Activated CD4-positive, alpha-beta T cell treated with anti-CD3 and anti-CD28 coated beads for 36 hours (primary cell): ENCODE measurements at regions not wholly inside any gene's neighbourhood (a gene's known extent, or its start where the extent isn't known, plus 50 kb on each side); places are given as distances from the start of the nearest gene placed in this dataset.

Experiments used
- ATAC-seq: fragments of 200-7000 bp; cut with Tn5 transposase; one replicate; pipeline ENCODE4 v1.10.0; 2021; ENCODE audit warnings: mild to moderate bottlenecking, moderate library complexity
- CTCF ChIA-PET: fragments of 350-600 bp; sonication (Branson Sonifier 250); formaldehyde crosslinking; loops from one replicate; lab custom pipeline; 2021; ENCODE audit warnings: antibody characterized with exemption; lab: Charles Lee
- POLR2A ChIA-PET: fragments of 350-600 bp; sonication (Branson Sonifier 250); formaldehyde crosslinking; loops from one replicate; lab custom pipeline; 2021; ENCODE audit warnings: antibody characterized with exemption, inconsistent platforms; lab: Charles Lee
- DNase-seq: peaks from one replicate; pipeline ENCODE4 v3.0.0-alpha.2; 2020
- H3K27ac Mint-ChIP-seq: one replicate; pipeline ENCODE4 v1.8.0; 2021; ENCODE audit warnings: mixed read lengths
- H3K27me3 Mint-ChIP-seq: one replicate; pipeline ENCODE4 v1.8.0; 2021; ENCODE audit warnings: mixed read lengths
- H3K36me3 Mint-ChIP-seq: one replicate; pipeline ENCODE4 v1.8.0; 2021; ENCODE audit warnings: low read depth, mixed read lengths
- H3K4me1 Mint-ChIP-seq: one replicate; pipeline ENCODE4 v1.8.0; 2021; ENCODE audit warnings: mixed read lengths
- H3K4me3 Mint-ChIP-seq: one replicate; pipeline ENCODE4 v1.8.0; 2021; ENCODE audit warnings: mild to moderate bottlenecking, moderate library complexity, mixed read lengths
- H3K9me3 Mint-ChIP-seq: one replicate; pipeline ENCODE4 v1.8.0; 2021; ENCODE audit warnings: low read depth, mixed read lengths
- intact Hi-C, 2 experiments: fragments of 100-400 bp; cut with DNase I in 1 of 2; cut with micrococcal nuclease in 1 of 2; formaldehyde crosslinking; loops; one replicate each; pipeline versions ENCODE4 v1.14.2 to v1.15.1; 2022 to 2024; cut with DNase I, micrococcal nuclease

DNA sequence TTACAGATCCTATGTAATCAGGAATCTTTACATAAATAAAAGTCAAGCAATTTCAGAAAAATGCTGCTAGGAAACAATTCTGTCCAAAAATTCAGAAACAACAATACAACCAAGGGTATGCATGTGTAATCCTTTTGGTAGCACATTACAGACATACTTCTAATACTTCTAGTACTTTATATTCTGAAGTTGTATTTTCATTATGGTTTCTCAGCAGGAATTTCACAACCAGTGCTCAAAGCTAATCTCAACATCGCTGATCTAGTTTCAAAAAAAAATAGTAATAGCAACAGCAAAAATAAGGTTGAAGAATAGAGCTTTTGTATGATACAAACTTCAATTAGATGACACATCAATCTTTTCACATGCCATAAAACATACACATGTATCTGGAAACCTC, 545.2 kb downstream of the LTN1 start:
- Mint-ChIP-seq H3K27ac (no peak overlapping the region), H3K36me3 (peaks cover 2% of the 10 kb centered on the region), H3K9me3 (peaks cover 6% of the 10 kb centered on the region), H3K4me3 (no peak overlapping the region), H3K27me3 (peaks cover 2% of the 10 kb centered on the region), H3K4me1 (no peaks in the 10 kb centered on the region)
- ChIA-PET CTCF (interaction anchor here (0.7 to 2.2 kb wide), 2 partner anchors 69 to 298 kb away, joined by 5 to 6 read pairs; no protein-coding TSS in a partner anchor), POLR2A (no interaction called here)
- DNase-seq (no peak), ATAC-seq (no peak)
- intact Hi-C loops = no loop called here

DNA sequence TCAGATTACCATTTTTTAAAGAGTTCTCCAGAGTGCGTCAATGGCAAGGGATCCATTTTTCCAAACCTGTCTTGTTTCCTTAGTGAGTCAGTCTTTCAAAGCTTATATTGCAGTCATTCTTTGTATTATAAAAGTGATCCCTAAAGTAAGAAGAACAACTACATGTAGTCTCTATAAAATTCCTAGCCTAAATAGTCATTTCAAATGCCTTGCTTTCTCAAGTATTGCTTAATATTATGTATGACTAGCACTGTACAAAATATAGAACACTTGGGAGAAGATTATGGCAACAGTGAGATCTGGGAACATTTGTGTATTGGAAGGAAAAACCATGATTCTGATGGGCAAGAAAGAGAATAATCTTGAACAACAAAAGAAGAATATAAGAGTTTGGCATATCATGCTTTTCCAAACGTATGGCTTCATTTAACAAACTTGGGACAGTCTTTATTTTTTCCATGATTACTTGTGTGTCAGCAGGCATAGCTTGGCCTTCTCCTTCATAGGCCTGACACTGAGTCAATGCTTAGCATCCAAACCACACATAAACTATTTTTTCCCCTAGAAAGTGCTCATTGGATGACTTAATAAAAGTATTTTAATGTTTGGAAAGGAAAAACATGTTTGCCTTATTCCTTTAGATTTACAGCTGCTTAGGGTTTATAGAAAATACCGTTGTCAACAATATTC, 547.4 kb downstream of the LTN1 start:
- DNase-seq = no peak
- H3K36me3 Mint-ChIP-seq = peaks cover 2% of the 10 kb centered on the region
- peaks cover 6% of the 10 kb centered on the region for H3K9me3 Mint-ChIP-seq
- H3K27me3 Mint-ChIP-seq = no peaks in the 10 kb centered on the region
- POLR2A ChIA-PET = no interaction called here
- no peak for ATAC-seq
- no peaks in the 10 kb centered on the region for H3K4me1 Mint-ChIP-seq
- CTCF ChIA-PET = no interaction called here
- H3K27ac Mint-ChIP-seq = no peak overlapping the region
- intact Hi-C loops = no loop called here
- no peak overlapping the region for H3K4me3 Mint-ChIP-seq

DNA sequence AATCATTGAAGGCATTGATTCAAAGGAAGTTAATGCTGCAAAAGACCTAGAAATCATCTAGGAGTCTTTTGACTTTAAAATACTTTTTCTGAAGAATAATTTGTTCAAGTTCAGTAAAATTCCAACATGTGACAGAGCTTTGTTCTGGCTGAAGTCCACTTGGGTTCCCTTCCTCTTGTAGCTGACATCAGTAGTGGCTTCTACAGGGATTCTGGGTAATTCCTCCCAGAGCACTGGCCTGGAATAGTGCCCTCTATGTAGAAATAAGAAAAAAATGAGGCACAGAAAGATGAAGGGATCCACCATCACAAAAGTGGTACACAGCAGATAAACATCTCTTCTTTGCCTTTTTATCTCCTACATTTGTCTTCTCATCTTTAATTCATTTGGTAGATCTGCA, 548.1 kb downstream of the LTN1 start:
- ChIA-PET POLR2A (no interaction called here), CTCF (interaction anchor here (0.6 kb wide), 1 partner anchor 31 kb away, joined by 3 read pairs; no protein-coding TSS in a partner anchor)
- peaks cover 6% of the 10 kb centered on the region for H3K9me3 Mint-ChIP-seq
- H3K36me3 Mint-ChIP-seq = peaks cover 2% of the 10 kb centered on the region
- no peak overlapping the region for H3K27ac Mint-ChIP-seq
- ATAC-seq = no peak
- no peak overlapping the region for H3K4me3 Mint-ChIP-seq
- H3K27me3 Mint-ChIP-seq = no peaks in the 10 kb centered on the region
- no peaks in the 10 kb centered on the region for H3K4me1 Mint-ChIP-seq
- intact Hi-C loops = no loop called here
- DNase-seq = no peak

DNA sequence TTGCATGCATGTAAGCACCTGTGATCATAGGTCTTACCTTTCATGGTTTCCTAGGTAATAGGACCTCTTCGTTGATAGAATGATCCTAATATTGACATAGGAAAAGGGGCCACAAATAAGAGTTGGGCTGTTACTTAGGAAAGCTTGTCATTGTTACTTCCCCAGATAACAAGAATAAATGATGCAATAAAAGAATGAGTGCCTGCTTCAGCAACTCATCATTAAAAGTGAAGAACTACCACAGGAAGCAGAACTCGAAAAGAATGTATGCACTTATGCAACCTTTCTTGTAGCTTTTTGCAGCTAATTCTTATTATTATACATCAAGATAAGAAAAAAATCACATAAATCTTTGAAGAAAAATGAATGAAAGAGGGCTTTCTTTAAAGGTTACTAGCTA, 548.6 kb downstream of the LTN1 start:
- intact Hi-C loops = no loop called here
- Mint-ChIP-seq H3K4me1 (no peaks in the 10 kb centered on the region), H3K36me3 (peaks cover 2% of the 10 kb centered on the region), H3K9me3 (peaks cover 6% of the 10 kb centered on the region), H3K27me3 (no peaks in the 10 kb centered on the region), H3K4me3 (no peak overlapping the region), H3K27ac (no peak overlapping the region)
- ChIA-PET POLR2A (no interaction called here), CTCF (interaction anchor here (0.6 to 2.1 kb wide), 3 partner anchors 24 to 301 kb away, joined by 3 to 7 read pairs (median 3); no protein-coding TSS in a partner anchor)
- DNase-seq = no peak
- ATAC-seq = no peak

DNA sequence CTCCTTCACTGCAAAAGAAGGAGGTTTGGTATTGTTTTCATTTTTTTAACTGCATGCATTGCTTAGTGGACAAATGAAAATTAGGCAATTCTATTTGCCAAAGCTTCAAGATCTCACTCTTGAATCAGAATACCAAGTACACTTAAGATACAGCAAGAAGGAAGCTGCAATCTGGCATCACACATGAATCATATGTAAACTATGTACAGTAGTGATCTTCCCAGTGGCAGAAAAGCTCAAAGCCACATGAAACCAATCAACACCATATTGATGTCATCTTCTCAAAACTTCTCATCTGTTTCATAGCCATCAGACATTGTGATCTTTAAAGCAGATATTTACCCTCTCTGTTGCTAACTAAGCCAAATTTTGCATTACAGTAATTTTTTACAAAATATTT, 550.1 kb downstream of the LTN1 start:
- Mint-ChIP-seq H3K27me3 (no peaks in the 10 kb centered on the region), H3K9me3 (peaks cover 6% of the 10 kb centered on the region), H3K36me3 (peaks cover 2% of the 10 kb centered on the region), H3K4me1 (no peaks in the 10 kb centered on the region), H3K4me3 (no peak overlapping the region), H3K27ac (no peak overlapping the region)
- CTCF ChIA-PET = interaction anchor here (1.8 to 2.1 kb wide), 2 partner anchors 26 to 303 kb away, joined by 3 to 7 read pairs; no protein-coding TSS in a partner anchor
- ATAC-seq (no peak), DNase-seq (no peak)
- intact Hi-C loops = no loop called here
- POLR2A ChIA-PET = no interaction called here

DNA sequence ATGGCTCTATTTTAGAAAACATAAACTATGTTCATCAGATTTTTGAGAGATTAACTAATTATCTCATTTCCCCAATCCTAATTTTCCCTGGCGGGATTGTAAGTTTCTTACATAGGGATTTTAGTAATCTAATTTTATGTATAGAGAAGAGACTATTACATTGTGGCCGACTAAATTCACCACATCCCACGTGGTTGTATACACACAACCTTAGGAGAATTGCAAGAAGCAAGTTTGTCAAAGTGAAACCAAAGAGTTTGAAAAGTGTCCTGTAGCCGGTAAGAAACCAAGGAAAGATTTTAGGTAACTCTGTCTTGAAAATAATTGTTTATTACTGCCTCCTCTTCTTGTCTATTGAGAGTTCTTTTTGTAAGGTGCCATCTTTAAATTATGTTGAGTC, 550.6 kb downstream of the LTN1 start:
- Mint-ChIP-seq H3K9me3 (peaks cover 6% of the 10 kb centered on the region), H3K4me1 (no peaks in the 10 kb centered on the region), H3K36me3 (peaks cover 2% of the 10 kb centered on the region), H3K27me3 (no peaks in the 10 kb centered on the region), H3K4me3 (no peak overlapping the region), H3K27ac (no peak overlapping the region)
- no peak for ATAC-seq
- intact Hi-C loops = no loop called here
- ChIA-PET CTCF (interaction anchor here (2.1 kb wide), 1 partner anchor 303 kb away, joined by 7 read pairs; no protein-coding TSS in a partner anchor), POLR2A (no interaction called here)
- no peak for DNase-seq

DNA sequence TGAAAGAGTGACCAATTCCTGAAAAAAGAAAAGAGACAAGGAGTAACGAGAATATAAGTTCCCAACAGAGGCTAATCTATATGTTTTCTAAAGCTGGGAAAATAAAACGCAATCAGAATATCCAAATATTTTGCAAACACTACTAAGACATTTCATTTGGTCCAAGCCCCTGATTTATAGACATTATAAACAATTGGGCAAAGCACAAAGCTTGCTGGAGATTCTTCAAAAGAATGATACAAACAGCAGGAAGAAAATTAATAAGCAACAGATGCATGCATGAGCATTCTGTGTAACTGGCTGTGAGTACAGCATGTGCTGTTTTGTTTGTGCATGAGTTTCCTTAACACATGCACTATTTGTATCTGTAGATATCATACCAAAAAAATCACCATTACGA, 552.9 kb downstream of the LTN1 start:
- CTCF ChIA-PET = interaction anchor here (0.6 kb wide), 1 partner anchor 181 kb away, joined by 3 read pairs; no protein-coding TSS in a partner anchor
- H3K9me3 Mint-ChIP-seq = no peaks in the 10 kb centered on the region
- no peaks in the 10 kb centered on the region for H3K27me3 Mint-ChIP-seq
- H3K36me3 Mint-ChIP-seq = no peaks in the 10 kb centered on the region
- intact Hi-C loops = no loop called here
- no peak for ATAC-seq
- no peaks in the 10 kb centered on the region for H3K4me1 Mint-ChIP-seq
- H3K4me3 Mint-ChIP-seq = no peak overlapping the region
- POLR2A ChIA-PET = no interaction called here
- H3K27ac Mint-ChIP-seq = no peak overlapping the region
- DNase-seq = no peak

DNA sequence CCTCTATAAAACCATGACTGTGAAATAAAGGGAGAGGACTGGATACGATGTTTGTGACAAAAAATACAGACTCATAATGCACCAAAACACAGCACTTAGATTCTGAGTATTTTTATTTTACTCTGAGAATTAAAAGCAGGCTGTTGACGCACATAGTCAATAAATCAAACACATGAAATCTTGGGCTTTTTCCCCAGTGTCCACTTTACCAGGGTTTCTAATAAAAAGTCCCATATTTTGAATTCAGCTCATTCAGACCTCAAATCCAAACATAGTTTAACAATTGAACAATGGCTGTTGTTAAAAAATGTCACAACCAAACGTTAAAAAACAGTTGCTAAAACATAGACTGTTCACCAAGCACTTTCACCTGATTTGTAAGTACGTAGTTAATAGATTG, 553.4 kb downstream of the LTN1 start:
- Mint-ChIP-seq H3K27ac (no peak overlapping the region), H3K4me1 (no peaks in the 10 kb centered on the region), H3K4me3 (no peak overlapping the region), H3K9me3 (no peaks in the 10 kb centered on the region), H3K27me3 (no peaks in the 10 kb centered on the region), H3K36me3 (no peaks in the 10 kb centered on the region)
- ATAC-seq (no peak), DNase-seq (no peak)
- CTCF ChIA-PET = no interaction called here
- POLR2A ChIA-PET = no interaction called here
- intact Hi-C loops = no loop called here

DNA sequence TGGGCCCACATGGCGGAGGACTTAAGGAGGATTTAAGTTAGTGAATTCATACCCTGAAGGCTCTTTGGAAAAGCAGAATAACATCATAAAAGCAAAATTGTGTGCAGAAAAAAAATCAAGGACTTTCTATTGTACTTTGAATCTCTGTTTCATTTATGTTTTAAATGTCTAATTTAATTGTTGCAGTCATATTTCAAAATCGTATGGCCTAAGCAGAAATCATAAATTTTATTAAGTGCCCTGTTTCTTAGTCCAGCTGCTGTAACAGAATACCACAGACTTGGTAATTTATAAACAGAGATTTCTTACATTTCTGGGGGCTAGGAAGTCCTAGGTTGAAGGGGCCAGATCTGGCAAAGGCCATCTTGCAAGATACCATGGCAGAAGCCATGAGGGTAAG, 555.6 kb downstream of the LTN1 start:
- ChIA-PET CTCF (no interaction called here), POLR2A (no interaction called here)
- Mint-ChIP-seq H3K27me3 (no peaks in the 10 kb centered on the region), H3K9me3 (no peaks in the 10 kb centered on the region), H3K27ac (no peak overlapping the region), H3K36me3 (no peaks in the 10 kb centered on the region), H3K4me3 (no peak overlapping the region), H3K4me1 (no peaks in the 10 kb centered on the region)
- no peak for DNase-seq
- ATAC-seq = no peak
- intact Hi-C loops = no loop called here

DNA sequence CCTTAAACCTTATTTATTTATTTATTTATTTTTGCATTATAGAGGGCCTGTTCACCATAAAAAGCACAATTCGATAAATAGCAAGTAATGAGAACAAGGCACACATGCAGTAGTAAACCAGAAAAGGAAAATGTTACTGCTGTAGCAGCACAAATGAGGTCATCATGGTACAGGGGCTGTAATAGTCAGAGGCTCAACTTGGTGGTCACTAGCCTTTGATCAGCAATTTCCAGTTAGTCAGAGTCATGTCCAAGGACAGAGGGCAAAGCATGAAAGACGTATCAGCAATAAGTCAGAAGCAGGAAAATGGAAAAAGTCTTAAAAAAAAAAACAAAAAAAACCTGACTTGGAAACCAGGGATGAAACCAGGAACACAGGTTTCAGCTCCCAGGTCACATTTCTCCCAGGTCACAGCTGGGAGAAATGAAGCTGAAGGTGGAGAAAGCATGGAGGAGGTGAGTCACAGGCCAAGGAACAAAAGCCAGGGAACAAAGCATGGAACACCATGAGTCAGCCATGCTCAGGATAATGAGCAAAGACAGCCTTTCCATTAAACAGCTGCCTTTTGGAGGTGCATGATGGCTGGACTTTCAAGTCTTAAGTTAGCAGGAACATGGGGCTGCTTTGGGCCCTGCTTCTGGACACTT, 556.3 kb downstream of the LTN1 start:
- no peaks in the 10 kb centered on the region for H3K9me3 Mint-ChIP-seq
- H3K4me1 Mint-ChIP-seq = no peaks in the 10 kb centered on the region
- no peaks in the 10 kb centered on the region for H3K36me3 Mint-ChIP-seq
- intact Hi-C loops = no loop called here
- ChIA-PET POLR2A (no interaction called here), CTCF (no interaction called here)
- DNase-seq (no peak), ATAC-seq (no peak)
- H3K27me3 Mint-ChIP-seq = no peaks in the 10 kb centered on the region
- H3K4me3 Mint-ChIP-seq = no peak overlapping the region
- no peak overlapping the region for H3K27ac Mint-ChIP-seq

DNA sequence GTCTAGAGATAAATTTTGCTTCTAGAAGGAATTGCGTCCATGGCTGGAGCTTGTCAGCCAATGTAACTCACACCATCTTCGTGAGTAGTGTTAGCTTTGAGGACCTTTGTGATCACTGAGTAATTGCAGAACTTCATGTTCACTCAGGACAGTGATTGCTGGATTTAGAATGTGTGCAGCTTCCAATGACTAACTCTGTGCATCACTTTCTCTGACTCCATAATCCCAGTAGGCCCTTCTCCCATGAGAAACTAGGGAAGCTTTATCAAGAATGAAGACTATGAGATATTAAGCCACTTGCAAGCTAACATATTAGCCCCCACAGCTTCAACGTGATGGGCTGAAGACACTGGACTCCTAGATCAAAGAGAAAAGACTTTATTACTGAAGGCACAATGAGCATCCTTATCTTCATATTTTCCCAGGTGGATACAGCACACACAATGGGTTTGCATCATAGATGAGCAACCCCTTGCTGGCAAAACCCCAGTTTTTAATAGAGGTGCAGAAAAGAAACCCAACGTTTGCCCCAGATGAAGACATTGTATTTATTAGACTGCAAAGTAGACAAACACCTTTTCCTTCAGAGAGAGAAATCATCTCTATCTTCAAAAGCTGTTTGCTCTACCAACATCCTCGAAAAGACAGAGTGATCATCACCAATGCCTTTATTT, 561.0 kb downstream of the LTN1 start:
- intact Hi-C loops = no loop called here
- peaks cover 2% of the 10 kb centered on the region for H3K27me3 Mint-ChIP-seq
- no peaks in the 10 kb centered on the region for H3K36me3 Mint-ChIP-seq
- ChIA-PET POLR2A (no interaction called here), CTCF (interaction anchor here (0.6 to 1.3 kb wide), 2 partner anchors 9 to 1290 kb away, joined by 4 read pairs; no protein-coding TSS in a partner anchor)
- DNase-seq = no peak
- no peak for ATAC-seq
- H3K4me3 Mint-ChIP-seq = no peak overlapping the region
- no peaks in the 10 kb centered on the region for H3K4me1 Mint-ChIP-seq
- H3K27ac Mint-ChIP-seq = no peak overlapping the region
- no peaks in the 10 kb centered on the region for H3K9me3 Mint-ChIP-seq
